HPDE6-E6E7 (cell line): ENCODE measurements at regions not wholly inside any gene's neighbourhood (a gene's known extent, or its start where the extent isn't known, plus 50 kb on each side); places are given as distances from the start of the nearest gene placed in this dataset.

ENCODE experiments used
- DNase-seq: peaks from one replicate; pipeline ENCODE4 v3.0.0; 2011; ENCODE audit warnings: missing footprints; ENCODE audit errors: extremely low spot score

DNA sequence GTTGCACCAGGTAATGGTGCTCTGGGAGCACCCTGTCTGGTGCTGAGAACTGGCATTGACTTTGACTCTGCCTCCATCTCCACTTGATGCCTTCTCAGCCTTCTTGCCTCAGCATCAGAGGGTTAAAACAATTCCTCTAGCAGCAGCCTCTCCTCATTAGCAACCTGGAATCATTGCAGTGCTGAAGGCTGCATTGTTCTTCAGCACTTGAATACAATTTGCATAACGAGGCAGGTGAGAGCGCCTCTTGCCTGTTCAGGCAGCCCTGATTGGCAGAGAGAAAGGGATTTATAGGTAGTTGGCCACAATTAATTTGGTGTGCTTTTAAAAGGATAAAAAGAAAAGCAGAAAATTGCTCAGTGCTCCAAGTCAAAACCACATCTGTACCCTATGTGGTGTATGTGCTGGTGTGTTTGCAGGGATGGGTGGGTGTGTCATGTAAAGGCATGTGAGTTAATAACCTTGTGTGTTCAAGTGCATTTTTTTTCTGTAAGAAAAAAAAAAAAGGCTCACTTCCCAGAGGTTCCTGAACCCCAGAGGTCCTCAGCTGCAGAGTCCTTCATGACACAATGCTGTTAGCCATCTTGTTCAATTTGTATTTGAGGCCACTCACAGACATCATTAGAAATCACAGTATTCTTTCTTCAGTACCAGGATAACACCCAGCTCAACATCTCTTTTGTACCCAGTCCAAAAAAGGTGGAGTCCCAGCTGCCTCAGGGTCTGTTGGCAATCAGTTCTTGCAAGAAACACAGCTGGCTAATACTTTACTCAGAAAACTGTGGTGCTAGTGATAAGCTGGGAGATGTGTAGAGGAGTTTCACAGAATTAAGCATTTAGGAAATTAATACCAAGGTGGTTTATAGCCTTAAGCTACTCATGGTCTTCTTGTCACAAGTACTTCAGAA lies 385.6 kb downstream of the GRIN2B start:
- no peak for DNase-seq

DNA sequence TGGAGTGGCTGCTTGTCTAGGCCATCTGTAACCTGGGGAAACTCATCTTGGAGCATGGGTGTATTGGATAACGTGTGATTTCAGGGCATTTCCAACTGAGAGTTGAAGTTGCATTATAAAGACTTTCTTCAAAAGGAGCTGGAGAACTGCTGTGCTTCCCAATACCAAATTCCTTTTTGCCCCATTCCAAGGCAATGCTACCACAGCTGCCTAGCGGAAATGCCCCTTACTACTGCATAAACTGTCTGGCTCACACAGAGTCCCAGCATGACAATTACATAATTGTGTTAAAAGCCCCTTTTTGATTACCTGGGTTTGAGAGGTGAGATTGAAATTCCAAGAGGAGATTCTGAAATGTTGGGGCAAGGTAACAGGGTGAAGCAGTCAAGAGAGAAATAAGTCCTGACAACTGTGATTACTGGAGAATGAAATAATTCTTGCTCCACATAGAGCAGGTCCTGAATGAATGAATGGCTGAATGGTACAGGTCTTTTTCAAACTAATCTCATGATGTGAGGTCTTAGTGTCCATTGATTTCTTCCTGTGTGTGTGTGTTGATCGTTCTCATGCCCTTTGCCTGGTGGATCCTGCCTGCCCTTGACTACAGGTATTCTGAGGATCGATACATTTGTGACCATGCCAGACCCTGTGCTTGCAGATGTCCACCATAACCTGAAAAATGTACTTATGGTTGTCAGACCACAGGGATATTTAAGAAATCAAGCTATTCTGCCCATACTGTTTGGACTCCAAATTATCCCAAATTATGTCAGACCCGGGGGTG lies 386.5 kb downstream of the GRIN2B start:
- no peak for DNase-seq

DNA sequence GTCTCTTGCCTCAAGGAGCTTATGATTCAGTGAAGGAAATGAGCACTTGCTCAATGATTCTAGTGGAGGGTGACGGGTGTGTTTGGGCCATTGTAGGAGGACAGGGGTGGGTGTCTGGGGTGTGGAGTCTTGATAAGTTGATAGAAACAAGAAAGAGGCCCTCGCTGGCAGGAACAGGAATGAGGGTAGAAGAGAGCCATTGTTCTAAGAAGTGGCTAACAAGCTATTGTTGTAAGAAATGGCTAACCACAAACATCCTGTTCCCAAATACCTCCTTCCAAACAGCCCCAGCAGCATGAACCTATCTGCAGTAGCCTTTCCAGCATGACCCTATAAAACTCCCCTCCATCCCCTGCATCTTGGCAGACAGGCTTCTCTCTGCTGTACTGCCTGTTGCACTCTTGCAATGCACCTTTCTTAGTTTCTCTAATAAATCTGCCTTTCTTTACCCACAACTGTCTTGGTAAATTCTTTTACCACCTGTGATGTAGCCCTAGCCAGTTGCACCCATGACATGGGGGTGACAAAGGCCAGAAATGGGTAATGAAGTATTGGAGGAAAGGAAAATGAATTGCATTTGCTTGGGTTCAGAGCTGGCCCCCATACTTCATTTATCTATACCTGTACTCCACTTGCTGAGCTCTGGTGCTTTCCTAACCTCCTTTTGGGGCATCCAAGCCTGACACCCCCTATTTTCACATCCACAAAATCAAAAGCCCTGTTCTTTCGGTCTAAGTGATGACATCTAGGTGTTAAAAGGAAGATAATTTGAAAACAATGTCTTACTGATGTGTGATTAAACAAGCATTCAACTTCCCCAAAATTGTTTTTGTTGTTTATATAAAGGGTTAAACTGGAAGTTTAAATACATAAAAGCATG lies 389.1 kb downstream of the GRIN2B start:
- no peak for DNase-seq

DNA sequence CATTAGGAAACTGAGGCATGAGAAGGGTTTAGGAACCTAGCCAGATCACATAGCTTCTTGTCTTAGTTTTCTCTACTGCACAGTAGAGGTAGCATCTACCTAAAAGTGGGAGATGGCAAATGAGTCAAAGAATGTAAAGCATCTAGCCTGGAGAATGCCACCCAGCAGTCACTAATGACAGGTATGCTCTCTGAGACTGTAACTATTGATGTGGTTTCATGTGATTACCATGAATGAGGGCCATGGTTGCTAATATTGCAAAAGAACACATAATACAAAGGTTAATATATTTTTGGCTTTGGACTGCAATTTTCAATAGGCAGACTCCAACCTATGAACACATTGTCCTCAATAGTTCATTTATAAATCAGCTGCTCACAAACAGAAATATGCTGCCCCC lies 389.9 kb downstream of the GRIN2B start:
- DNase-seq: no peak

DNA sequence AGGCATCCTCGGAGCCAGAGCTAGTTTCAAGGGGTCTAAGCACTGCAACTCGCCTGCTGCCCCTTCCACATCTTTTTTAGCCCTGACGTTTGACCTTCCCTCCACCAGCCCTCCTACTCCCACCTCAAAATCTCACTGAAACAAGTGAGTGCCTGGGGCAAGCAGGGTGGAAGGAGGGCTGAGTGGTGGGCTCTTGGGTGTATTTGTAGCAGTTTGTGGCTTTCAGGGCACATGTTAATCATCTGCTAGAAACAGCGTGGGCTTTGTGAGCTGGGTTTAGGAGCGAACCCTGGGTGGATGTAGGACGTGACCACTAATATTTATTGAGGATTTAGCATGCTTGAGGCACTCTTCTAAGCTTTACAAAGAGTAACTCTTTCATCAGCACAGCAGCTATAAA lies 390.3 kb downstream of the GRIN2B start:
- DNase-seq: no peak

DNA sequence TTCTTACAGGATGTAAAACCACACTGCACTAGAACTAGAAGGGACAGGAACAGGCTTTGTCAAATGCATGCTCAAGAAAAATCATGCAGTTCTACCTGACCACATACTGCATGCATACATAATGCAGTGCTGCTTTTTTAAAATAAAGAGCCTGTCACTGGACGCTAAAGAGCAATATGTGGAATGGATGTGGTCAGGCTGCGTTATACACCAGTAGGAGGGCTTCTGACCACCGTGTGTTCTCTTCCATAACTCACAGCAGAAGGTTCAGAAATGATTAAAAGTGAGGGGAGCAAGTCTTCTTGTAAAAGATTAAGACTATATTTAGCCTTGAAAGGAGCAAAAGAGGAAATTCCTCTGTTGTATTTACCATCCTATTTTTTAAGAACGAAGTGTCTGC lies 392.0 kb downstream of the EMP1 start:
- no peak for DNase-seq

DNA sequence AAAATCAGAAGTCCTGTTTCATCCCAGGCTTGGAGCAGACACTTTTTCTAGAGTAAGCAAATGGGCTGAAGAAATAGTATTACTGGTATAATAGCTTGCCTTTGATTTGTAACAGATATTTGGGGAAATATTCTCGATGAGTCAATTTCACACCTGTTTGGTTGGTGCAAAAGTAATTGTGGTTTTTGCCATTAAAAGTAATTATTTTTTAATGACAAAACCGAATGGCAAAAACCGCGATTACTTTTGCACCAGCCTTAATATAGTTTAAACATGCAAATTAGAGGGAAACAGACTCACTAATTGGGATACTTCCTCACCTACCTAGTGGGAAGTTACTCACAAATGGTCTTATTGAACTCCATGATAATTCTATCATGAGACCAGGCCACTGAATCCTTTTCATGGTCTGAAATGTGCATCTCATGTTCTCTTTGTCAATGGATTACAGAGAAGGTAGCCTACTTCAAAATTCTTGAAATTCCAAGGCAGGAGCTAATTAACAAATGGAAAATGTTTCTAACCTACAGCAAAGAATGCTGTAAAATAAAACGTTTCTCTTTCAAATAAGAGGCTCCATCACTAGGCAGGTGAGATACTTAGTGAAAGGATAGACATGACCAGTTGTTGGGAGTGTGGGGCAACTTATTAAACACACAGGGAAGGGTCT lies 391.3 kb downstream of the EMP1 start:
- no peak for DNase-seq

DNA sequence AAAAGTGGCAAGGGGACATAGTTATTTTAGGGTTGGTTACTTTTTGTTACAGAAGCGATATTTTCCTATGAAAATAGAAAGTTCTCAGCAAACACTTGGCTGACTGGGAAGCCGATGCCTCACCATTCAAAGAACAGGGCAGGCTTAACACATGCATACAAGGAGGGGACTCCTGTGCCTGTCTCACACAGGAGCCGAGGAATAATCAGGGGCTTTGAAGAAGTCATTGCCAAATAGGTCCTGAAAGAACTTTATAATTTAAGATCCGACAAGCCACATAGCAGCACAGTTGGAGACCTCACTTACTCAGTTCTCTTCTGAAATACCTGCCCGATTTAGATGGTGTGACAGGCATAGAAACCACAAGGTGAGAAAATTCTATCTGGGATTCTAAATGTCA lies 389.8 kb downstream of the EMP1 start:
- DNase-seq: no peak

DNA sequence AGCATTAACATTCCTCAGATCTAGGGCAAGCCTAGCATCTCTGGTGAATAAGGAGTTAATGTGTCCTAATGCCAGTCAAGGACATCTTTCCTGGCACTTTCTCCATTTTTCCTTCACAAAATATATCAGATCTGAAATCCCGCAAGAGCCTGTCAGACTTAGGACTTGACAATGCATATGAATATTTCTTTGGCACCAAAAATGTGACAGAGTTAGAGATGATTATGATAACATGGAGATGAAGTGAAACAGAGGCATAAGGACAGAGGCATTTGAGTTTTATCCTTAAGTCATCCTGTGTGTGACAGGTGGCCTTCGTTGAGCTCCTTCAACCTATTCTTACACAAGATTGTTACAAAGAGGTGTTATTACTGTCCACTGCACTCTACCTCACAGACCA lies 388.0 kb downstream of the EMP1 start:
- DNase-seq: no peak

DNA sequence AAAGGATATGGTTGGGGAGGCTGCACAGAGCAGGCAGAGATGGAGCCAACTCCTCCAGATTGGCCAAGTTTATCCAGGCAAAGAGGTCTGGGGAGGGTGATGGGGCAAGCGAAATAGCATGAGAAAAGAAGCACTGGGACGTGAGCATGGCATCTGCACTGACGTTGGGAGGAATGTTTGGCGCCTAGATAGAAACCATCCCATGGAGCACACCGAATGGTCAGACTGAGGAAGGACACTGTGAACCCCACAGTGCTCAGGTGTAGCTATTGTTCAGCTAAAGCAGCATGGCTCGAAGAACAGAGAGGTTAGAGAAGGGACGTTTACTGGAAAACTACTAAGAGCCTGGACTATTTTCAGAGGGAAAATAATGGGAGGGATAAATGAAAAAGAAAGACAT lies 387.1 kb downstream of the EMP1 start:
- no peak for DNase-seq

DNA sequence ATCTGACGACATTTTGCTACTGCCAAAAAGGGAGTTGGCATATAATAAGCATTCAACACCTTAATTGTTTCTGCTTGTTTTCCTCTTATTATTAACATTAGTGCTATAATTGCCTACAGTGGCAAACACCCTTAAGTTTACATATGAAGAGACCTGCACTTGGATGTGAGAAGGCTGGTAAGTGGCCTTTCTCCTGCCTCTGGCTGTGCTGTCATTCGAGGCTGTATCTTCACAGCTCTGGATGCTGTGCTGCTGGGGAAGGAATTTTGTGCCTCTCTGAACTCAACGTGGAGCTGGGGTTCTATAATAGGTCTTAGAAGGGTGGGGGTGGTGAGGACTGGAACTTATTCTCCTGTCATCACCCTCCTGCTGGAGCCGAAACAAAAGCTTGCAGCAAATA lies 385.9 kb downstream of the EMP1 start:
- DNase-seq: no peak

DNA sequence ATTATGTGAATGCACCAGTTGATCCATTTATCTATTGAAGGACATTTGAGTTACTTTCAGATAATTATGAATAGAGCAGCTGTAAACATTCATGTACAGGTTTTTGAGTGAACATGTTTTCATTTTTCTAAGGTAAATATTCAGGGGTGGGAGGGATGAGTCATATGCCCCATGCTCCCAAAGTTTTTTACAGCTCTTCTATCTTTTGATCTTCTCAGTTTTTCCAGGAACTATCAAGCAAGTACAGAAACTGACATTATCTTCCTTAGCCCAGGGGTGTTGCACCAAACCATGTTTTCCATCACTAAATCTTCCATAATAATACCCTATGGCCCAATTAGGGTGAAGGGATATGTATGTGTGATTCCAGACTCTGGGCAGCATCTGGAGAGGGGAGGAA lies 384.5 kb downstream of the EMP1 start:
- no peak for DNase-seq

DNA sequence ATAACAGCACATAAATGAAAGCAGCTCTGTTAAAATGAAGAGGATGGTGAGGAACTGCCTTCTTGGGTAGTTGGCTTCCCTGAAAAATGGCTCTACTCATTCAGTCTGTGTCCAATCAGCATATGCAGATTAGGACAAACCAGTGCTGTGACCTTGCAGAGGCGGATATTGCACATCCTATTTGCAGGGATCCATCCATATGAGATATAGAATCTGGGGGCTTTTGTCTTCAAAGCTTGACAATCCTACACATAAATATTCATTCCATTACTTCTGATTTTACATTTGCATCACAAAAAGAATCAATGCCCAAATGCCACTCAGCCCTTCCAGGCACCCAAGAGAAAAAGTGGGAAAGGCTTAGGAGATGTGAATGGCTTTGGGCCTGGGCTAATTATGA lies 383.7 kb downstream of the EMP1 start:
- DNase-seq: no peak

DNA sequence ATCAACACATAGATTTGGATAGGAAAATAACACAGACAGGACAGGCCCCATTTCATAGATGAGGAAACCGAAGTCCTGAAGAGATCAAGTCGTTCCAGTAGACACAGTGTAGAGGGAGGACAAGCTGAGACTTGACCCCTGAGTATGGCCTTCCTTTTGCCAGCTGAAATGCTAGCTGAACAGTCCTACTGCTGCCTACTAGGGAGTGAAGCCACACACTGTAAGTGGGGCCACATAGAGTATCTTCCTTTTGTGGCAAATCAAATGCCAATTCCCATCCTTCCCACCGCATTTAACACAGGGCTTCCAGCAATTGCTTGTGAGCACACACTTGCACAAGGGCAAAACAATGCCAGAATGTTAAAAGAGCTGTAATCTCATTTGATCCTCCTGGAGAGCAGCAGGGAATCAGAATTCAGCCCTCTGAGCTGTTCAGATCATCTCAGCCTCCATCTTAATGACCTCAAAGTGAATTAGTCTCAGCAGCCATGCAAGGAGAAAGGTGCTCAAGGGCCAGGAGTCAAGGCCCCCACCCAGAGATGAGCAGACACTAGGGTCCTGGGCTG lies 380.5 kb downstream of the EMP1 start:
- DNase-seq: no peak

DNA sequence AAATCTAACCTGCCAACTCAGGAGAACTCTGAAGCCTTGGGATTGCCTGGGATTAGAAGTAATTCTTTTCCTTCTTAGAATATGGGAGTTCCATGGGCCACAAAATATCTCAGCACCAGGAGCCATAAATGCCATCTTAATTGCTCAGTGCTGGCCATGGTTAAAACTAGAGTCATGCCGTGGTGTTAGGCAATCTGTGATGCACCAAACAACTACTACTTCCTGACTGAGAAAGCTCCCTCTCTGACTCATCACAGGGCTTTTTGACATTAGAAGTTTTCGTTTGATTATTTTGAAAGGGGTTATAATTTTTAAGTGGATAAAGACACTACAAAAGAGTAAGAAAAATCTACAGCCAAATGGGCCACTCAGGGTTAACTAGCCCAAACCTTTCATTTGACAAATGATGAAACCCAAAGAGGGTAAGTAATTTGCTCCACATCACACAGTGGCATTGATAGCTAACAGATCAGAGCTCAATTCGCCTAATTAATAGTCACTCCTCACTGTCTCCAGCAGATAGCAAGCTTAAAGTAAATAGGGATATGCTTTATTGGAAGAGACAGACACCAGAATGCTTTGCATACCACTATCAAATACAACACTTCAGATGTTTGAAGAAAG lies 377.3 kb downstream of the EMP1 start:
- peak; percentile 6 for DNase-seq

DNA sequence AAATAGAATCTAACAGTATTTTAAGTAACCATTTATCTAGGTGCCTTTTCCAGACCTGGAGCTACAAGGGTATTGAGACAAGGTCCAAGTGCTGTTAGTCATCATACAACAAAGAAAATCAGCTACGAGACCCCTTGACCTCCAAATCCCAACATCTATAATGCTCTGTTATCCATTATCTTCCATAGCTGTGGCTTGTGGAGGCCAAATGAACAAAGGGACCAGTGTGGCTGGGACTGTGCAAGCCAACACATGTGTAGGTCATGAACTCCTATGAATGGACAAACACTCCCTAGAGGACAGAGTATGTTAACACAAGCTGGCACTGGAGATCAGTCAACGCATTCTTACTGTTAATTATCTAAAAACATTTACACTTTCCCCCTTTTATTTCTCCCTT lies 374.5 kb downstream of the EMP1 start:
- DNase-seq: no peak

DNA sequence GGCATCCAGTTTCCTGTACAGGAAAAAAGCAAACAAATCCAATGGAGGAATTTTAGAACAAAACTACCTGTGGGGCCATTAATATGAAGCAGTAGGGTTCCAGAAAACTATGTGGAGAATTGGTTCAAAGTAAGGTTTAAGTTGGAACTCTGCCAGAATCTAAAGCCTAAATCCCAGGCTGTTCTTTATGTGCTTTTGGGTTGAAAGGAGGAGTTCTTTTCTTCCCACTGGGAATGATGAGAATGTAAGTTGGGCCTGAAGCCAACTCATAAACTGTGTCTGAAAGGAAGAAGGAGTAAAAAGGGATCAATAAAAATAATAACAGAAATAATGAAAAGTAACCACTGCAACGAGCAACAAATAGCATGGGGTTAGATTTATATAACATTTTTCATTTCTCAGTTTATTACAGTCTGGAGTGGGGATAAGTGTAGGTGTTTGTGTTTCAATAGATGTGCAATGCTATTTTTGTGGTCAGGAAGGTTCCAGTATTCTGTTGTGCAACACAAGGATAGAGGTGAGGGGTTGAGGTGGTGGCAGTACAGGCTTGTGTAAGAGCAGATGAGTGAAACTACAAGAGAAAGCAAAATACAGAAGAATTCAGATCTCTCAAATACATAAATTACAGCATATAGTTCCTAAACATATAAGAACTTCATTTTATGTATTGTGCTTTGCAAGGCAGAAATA lies 373.6 kb downstream of the EMP1 start:
- no peak for DNase-seq

DNA sequence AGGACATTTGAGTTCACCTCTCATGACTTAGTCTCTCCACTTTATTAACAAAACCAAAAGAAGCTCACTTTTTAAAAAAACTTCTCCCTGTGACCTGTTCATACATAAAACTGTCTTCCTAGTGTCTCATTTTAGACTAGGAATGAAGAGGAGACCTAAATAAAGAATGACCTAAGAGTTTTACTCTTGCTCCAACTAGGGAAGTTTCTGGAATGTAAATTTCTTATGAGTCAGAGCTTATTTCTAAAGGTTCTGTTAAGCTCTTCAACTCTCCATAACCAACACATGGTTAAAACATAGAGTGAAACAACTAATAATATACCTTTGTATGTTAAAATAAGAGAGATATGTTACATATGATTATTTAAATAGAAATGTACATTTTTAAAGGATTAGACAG lies 369.8 kb downstream of the EMP1 start:
- no peak for DNase-seq

DNA sequence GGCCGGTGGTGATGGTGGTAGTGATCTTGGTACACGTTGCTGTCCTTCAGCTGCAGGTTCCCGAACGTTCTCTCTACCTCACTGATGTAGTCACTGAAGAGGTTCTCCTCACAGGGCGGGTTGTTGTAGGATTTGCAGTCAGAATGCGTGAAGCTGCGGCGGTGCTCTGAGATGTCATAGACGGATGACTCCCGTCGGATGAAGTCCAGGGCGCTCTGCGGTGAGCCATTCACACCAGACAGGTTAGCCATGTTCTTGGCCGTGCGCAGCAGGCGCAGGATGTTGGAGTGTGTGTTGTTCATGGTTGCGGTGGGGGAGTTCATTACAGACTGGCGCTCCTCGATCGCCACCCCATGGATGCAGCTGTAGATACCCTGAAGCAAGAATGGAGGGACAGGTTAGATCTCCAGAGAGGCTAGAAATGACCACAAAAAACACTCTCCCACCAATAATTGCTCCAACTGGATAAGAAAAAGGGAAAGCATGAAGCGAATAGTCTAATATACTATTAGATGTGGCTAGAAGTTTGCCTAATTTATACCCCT lies 367.8 kb downstream of the EMP1 start:
- no peak for DNase-seq

DNA sequence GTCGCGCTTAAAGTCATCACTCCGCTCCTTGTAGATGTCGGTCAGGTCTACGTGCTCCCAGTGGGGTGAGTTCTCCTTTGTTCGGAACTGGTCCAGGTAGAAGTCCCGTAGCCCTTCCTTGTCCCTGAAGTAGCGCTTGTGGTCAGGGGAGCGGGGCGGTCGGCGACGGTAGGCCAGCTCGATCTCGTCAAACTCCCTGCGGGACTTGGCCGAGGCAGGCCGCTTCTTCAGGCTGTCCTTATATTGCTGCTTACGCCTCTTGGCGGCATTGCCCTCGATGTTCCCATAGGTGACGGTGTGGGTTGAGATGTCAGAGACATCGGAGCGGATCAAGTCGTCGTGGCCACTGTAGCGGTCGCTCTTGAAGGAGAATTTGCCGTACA lies 367.2 kb downstream of the EMP1 start:
- DNase-seq: no peak
